ENCODE measurements at regions not wholly inside any gene's neighbourhood (a gene's known extent, or its start where the extent isn't known, plus 50 kb on each side); places are given as distances from the start of the nearest gene placed in this dataset.

DNA sequence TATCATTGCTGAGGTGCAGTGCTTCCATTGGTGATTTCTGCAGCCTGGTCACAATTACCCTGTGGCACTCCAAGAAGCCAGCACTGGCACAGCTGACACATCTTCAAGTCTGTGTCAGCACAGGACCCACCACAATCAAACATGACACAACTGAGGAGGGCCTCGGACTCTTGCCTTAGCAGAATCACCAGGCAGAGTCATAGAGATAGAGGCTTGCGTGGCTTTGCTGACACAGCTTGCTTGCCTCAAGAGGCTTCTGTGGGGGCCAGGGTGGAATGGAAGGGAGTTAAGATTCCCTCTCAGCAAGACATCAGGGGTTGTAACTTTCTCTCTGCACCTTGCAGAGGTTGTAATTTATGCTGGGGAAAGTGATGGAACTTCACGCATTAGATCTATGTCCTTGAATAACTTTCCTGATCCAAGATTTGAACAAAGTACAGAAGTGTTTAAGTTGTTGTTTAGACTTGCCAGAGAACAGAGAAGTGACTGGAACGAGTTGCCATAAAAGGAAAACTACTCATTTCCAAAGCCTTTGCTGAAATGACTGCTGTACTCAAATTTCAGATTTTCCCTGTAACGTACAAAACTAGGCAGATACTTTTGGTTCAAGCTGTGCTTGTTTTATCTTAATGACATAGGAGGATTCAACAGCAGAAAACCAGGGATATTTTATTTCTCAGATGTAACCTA is 170.7 kb downstream of the DIPK2A start:
- TF ChIP-seq, protein P1, sequence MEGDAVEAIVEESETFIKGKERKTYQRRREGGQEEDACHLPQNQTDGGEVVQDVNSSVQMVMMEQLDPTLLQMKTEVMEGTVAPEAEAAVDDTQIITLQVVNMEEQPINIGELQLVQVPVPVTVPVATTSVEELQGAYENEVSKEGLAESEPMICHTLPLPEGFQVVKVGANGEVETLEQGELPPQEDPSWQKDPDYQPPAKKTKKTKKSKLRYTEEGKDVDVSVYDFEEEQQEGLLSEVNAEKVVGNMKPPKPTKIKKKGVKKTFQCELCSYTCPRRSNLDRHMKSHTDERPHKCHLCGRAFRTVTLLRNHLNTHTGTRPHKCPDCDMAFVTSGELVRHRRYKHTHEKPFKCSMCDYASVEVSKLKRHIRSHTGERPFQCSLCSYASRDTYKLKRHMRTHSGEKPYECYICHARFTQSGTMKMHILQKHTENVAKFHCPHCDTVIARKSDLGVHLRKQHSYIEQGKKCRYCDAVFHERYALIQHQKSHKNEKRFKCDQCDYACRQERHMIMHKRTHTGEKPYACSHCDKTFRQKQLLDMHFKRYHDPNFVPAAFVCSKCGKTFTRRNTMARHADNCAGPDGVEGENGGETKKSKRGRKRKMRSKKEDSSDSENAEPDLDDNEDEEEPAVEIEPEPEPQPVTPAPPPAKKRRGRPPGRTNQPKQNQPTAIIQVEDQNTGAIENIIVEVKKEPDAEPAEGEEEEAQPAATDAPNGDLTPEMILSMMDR (conservative IDR thresholded peaks at IDR 0.05) = no peak
- TF ChIP-seq EZH2 (IDR thresholded peaks at IDR 0.05; ENCODE audit: low read depth) = no peak

Data from PC-9 (cell line).